OCI-LY7 (cell line): ENCODE measurements at regions not wholly inside any gene's neighbourhood (a gene's known extent, or its start where the extent isn't known, plus 50 kb on each side); places are given as distances from the start of the nearest gene placed in this dataset.

Experiments
- EZH2phosphoT487 ChIP-seq: fragments of 200-600 bp; sonication (generic); IDR thresholded peaks from 2 replicates; pipeline ENCODE4 v1.6.1; 2018; ENCODE audit warnings: low read depth, borderline replicate concordance, mild to moderate bottlenecking, mixed run types, antibody characterized with exemption, low read length, moderate library complexity, mixed read lengths
- TF ChIP-seq, protein P1 (sequence below): fragments of 200-600 bp; sonication (generic); conservative IDR thresholded peaks from 2 replicates; pipeline ENCODE4 v1.5.1; 2014; ENCODE audit warnings: mild to moderate bottlenecking, antibody characterized with exemption, low read length, moderate library complexity, mixed read lengths

GRCh38 chr2:149652926-149653325, 65.4 kb upstream of the MMADHC start:
- TF ChIP-seq, protein P1, sequence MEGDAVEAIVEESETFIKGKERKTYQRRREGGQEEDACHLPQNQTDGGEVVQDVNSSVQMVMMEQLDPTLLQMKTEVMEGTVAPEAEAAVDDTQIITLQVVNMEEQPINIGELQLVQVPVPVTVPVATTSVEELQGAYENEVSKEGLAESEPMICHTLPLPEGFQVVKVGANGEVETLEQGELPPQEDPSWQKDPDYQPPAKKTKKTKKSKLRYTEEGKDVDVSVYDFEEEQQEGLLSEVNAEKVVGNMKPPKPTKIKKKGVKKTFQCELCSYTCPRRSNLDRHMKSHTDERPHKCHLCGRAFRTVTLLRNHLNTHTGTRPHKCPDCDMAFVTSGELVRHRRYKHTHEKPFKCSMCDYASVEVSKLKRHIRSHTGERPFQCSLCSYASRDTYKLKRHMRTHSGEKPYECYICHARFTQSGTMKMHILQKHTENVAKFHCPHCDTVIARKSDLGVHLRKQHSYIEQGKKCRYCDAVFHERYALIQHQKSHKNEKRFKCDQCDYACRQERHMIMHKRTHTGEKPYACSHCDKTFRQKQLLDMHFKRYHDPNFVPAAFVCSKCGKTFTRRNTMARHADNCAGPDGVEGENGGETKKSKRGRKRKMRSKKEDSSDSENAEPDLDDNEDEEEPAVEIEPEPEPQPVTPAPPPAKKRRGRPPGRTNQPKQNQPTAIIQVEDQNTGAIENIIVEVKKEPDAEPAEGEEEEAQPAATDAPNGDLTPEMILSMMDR: no peak
- no peak for TF ChIP-seq EZH2phosphoT487
